Heart left ventricle (tissue), 13 donors: ENCODE measurements at regions not wholly inside any gene's neighbourhood (a gene's known extent, or its start where the extent isn't known, plus 50 kb on each side); places are given as distances from the start of the nearest gene placed in this dataset.

Experiments
- CTCF ChIP-seq, 12 donors: fragments of 200-600 bp; sonication (generic) in 4 of 12; IDR thresholded peaks; one replicate each; pipeline versions ENCODE4 v1.5.0 to v1.8.0; 2018 to 2022; ENCODE audit warnings: antibody characterized with exemption in 12 of 12, mild to moderate bottlenecking in 5 of 12
- POLR2A ChIP-seq, 2 donors: fragments of 450-650 bp; IDR thresholded peaks; one replicate each; pipeline ENCODE4 v1.6.1; 2017; ENCODE audit warnings: antibody characterized with exemption in 2 of 2, mild to moderate bottlenecking in 2 of 2, moderate library complexity in 2 of 2
- donor health status: ischemic (EF 13 %, LVEDD 7.1; RV severe dilation, severe dysfunction).
- donor health status: DM: no; HTN: yes; CAD: no.
- donor health status: DM: no; HTN: no; CAD: no.
- donor health status: ischemic (EF 25% LVEDD 6.9; RV normal size, moderate dysfunction).
- donor health status: ischemic (EF 25% LVEDD 5.7; RV mildly dilated, moderate dysfunction).
- donor health status: ischemic (EF 35%, LVEDD 5.7; RV mildly dilated, moderate dysfunction).
- donor health status: nonischemic (EF 11% LVEDD 7.7; RV severe dilation, severe dysfunction).
- donor health status: DM: yes; HTN: yes; CAD: no.
- donor health status: PGD.
- donor health status: ischemic (EF 29% LVEDD 5.4; RV normal size, mild dysfunction).
- donor health status: nonischemic (EF 23%, LVEDD 6.1; RV moderate dilation, normal function).

GRCh38 chrX:39475372-39475771 is 622.4 kb downstream of the BCOR start:
- TF ChIP-seq CTCF (IDR thresholded peaks at IDR 0.05) (no peak), POLR2A (IDR thresholded peaks at IDR 0.05) (no peak)
